GM13977 (cell line): ENCODE measurements at regions not wholly inside any gene's neighbourhood (a gene's known extent, or its start where the extent isn't known, plus 50 kb on each side); places are given as distances from the start of the nearest gene placed in this dataset.

Experiments used
- DNase-seq: peaks from one replicate; pipeline ENCODE4 v3.0.0; 2012; ENCODE audit warnings: low spot score
- in situ Hi-C: fragments of 300-500 bp; cut with MboI; formaldehyde crosslinking; loops from one replicate; pipeline ENCODE4 v1.12.0; 2022; ENCODE audit warnings: low sequenced_read_pairs, low pct_unique_long_range_greater_than_20kb, mixed read lengths, inconsistent platforms; ENCODE audit not compliant: unreplicated experiment
- TF ChIP-seq, protein P1 (sequence below): IDR thresholded peaks from 2 replicates; pipeline ENCODE4 v1.5.1; 2012; ENCODE audit warnings: mild to moderate bottlenecking, control low read depth; ENCODE audit not compliant: insufficient read depth; ENCODE audit errors: extremely low read depth, missing control alignments

DNA sequence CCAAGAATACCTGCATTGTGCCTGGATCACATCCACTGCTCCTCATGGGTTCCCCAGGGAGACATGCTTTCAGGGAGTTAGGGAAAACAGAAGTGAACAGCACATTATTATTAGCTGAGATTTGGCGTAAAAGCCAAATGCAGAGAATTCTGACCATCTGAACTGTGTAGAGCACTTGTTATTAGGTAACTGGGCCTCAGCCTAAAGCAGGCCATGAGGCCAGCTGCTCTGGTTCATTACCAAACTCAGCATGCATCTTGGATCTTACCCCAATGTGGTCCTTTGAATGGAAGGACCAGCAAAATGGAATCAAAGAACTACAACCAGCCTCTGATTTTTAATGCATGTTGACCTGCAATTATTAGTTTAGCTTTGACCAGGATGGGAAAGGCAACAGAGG lies 322.3 kb downstream of the KCNS3 start:
- TF ChIP-seq, protein P1, sequence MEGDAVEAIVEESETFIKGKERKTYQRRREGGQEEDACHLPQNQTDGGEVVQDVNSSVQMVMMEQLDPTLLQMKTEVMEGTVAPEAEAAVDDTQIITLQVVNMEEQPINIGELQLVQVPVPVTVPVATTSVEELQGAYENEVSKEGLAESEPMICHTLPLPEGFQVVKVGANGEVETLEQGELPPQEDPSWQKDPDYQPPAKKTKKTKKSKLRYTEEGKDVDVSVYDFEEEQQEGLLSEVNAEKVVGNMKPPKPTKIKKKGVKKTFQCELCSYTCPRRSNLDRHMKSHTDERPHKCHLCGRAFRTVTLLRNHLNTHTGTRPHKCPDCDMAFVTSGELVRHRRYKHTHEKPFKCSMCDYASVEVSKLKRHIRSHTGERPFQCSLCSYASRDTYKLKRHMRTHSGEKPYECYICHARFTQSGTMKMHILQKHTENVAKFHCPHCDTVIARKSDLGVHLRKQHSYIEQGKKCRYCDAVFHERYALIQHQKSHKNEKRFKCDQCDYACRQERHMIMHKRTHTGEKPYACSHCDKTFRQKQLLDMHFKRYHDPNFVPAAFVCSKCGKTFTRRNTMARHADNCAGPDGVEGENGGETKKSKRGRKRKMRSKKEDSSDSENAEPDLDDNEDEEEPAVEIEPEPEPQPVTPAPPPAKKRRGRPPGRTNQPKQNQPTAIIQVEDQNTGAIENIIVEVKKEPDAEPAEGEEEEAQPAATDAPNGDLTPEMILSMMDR, result no peak
- in situ Hi-C loops, result no loop called here
- DNase-seq, result no peak

DNA sequence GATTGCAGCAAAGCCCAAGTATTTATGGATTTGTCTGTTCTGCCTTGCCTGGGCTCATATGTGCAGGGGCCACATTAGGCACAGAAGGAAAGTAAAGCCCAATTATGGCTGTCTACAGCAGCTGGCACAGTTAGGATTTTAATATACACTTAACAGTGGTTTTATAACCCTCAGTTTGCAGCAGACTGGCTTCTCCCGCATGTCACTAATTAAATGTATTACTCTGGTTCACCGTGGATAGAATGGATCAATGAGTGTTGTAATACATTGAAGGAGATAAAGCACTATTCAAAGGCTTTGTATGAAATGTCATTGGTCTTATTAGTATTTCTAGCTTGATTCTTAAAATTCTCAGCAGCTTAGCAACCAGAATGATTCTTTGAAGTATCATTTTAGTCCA lies 320.2 kb downstream of the KCNS3 start:
- TF ChIP-seq, protein P1, result no peak
- no peak for DNase-seq
- in situ Hi-C loops, result no loop called here

DNA sequence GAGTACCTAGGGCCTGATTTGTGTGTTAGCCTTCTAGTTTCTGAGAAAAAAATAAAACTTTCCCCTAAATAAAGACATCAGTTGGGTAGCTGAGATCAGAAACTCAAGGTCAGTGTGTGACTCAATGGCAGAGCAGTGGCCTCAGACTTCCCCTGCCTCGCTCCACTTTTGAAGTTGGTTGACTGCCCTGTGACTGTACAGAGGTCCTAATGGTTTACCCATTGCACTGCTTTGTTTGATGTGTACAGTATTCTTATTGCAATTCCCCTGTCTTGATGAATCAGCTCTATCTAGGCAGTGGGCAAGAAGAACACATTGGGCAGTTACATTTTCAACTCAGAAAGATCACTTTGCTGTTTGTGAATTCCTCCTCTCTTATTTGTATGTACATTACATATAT lies 315.7 kb downstream of the KCNS3 start:
- DNase-seq, result no peak
- in situ Hi-C loops, result no loop called here
- TF ChIP-seq, protein P1, result no peak

DNA sequence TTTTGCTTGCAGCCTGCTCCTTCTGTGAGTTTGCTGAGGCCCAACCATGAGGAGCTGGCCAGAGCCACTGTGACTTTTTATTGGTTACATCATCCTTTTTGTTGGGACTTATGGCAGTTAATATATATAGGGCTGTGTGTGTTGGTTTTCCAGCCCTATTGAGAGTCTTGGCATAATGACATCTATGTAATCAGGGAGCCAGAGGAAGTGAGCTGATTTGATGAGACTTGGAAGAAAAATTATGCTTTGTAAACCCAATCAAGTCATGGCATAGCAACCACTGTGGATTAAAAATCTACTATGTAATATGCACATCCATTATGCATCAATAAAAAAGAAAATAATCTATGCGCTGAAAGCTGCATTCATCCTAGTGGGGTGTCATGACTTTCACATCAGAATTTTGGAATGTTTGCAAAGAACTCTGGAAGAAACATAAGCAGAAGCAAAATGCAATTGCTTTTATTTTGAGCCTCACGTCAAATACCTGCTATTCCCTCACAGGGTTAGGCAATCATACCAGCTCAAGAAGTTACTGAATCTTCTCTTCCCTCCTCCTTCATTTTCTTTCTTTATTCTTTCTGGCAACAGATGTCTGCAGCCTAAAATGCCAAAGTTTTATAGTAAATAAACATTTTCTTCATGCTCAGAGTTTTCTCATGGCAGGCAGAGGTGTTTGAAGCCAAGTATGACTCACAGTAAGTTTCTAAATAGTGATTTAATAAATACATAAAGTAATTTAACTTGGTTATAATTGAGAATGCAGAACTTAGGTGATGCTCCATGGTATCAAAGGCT lies 308.5 kb downstream of the KCNS3 start:
- DNase-seq, result no peak
- TF ChIP-seq, protein P1, result no peak
- in situ Hi-C loops, result no loop called here

DNA sequence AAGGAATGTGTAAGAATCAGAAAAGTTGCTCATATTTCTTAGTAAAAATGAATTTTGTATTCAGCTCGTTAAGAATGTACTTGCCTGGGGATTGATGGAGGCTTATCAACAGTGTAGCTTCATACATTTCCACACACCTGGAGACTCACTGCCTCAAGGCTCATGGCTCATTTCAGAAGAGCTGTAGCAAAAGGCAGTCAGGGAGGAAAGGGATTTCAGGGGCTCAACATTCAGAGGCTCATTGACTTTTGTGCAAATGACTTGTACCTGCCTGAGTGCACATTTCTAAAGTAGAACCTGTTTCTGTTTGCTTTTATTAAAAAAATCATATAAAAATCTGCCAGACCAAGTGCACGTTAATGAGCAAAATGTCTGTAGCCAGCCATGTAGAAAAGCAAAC lies 304.4 kb downstream of the KCNS3 start:
- in situ Hi-C loops, result no loop called here
- DNase-seq, result no peak
- TF ChIP-seq, protein P1, result no peak

DNA sequence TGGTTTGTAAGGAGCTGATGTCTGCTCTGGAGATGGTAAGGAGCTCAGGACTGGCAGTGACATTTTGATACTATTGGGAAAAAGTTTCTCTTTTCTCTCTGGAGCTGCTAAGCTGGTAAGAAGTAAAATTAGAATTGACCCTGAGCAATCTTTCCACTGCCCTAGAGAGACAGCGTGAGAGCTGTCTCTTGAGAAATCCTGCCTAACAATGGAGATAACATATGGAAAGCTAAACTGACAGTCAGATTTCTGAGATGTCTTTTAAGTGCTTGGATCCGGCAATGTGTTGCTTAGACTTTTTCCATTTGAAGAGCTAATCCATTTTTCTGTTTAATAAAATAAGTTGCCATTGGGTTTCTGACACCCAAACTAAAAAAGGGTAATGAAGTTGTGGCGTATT lies 302.4 kb downstream of the KCNS3 start:
- in situ Hi-C loops, result no loop called here
- TF ChIP-seq, protein P1, result no peak
- DNase-seq, result no peak
